ENCODE measurements at regions not wholly inside any gene's neighbourhood (a gene's known extent, or its start where the extent isn't known, plus 50 kb on each side); places are given as distances from the start of the nearest gene placed in this dataset.

- TF ChIP-seq CTCF (IDR thresholded peaks at IDR 0.05), result no peak
- TF ChIP-seq POLR2A (IDR thresholded peaks at IDR 0.05), result no peak
Measured at GRCh38 chr11:121795174-121795573, 320.8 kb downstream of the BLID start.
